BJ (cell line): ENCODE measurements at regions not wholly inside any gene's neighbourhood (a gene's known extent, or its start where the extent isn't known, plus 50 kb on each side); places are given as distances from the start of the nearest gene placed in this dataset.
"Not testable (repeated sequence)": the region's sequence is repeated elsewhere in the genome, so short reads cannot be mapped to it uniquely, and the experiment has no call there.

Experiments
- CTCF ChIA-PET: fragments of 350-600 bp; formaldehyde crosslinking; extraction: SDS; loops from one replicate; lab custom pipeline; 2021; ENCODE audit warnings: antibody characterized with exemption, inconsistent platforms; lab: Yijun Ruan, JAX
- POLR2A ChIA-PET: fragments of 300-600 bp; sonication (Branson Sonifier 250); formaldehyde crosslinking; extraction: SDS; loops from one replicate; lab custom pipeline; 2021; ENCODE audit warnings: antibody characterized with exemption; lab: Charles Lee
- DNase-seq: peaks from one replicate; pipeline ENCODE4 v3.0.0-alpha.2; 2011; ENCODE audit warnings: low read depth
- H3K27me3 ChIP-seq: 2 replicates; pipeline ENCODE4 v1.6.0; 2011; ENCODE audit warnings: low read length; ENCODE audit not compliant: control insufficient read depth, insufficient read depth
- H3K36me3 ChIP-seq: 2 replicates; pipeline ENCODE4 v1.5.1; 2011; ENCODE audit warnings: low read length; ENCODE audit not compliant: control insufficient read depth, insufficient read depth
- H3K4me3 ChIP-seq: 2 replicates; pipeline ENCODE4 v1.5.1; 2011; ENCODE audit warnings: low read depth, mild to moderate bottlenecking, control low read depth, low read length
- CTCF ChIP-seq: IDR thresholded peaks from 2 replicates; pipeline ENCODE4 v1.5.1; 2011; ENCODE audit warnings: low read depth, mild to moderate bottlenecking, control low read depth, inconsistent platforms, low read length, moderate library complexity; ENCODE audit not compliant: insufficient read depth

- H3K4me3 ChIP-seq: no peak overlapping the region
- no peaks in the 10 kb centered on the region for H3K36me3 ChIP-seq
- TF ChIP-seq CTCF: no peak
- DNase-seq: peak; percentile 4
- POLR2A ChIA-PET: interaction anchor here (0.5 kb wide), 1 partner anchor 700 kb away, joined by 8 read pairs; the partner anchor contains the start of gene ZNF608
- no peaks in the 10 kb centered on the region for H3K27me3 ChIP-seq
- CTCF ChIA-PET: no interaction called here
Observed at GRCh38 chr5:125446986-125447385, 700.5 kb upstream of the ZNF608 start.

GRCh38 chr5:125450771-125451170 is 704.3 kb upstream of the ZNF608 start:
- ChIA-PET CTCF (no interaction called here), POLR2A (no interaction called here)
- DNase-seq: no peak
- no peak for TF ChIP-seq CTCF
- H3K4me3 ChIP-seq: no peak overlapping the region
- no peaks in the 10 kb centered on the region for H3K36me3 ChIP-seq
- H3K27me3 ChIP-seq: no peaks in the 10 kb centered on the region

- Histone ChIP-seq H3K4me3 (no peak overlapping the region), H3K36me3 (no peaks in the 10 kb centered on the region), H3K27me3 (no peaks in the 10 kb centered on the region)
- no peak for DNase-seq
- ChIA-PET POLR2A (no interaction called here), CTCF (no interaction called here)
- TF ChIP-seq CTCF: no peak
Observed at GRCh38 chr5:125451622-125452021, 705.2 kb upstream of the ZNF608 start.

- POLR2A ChIA-PET: no interaction called here
- CTCF ChIA-PET: no interaction called here
- Histone ChIP-seq H3K36me3 (no peaks in the 10 kb centered on the region), H3K4me3 (no peak overlapping the region), H3K27me3 (no peaks in the 10 kb centered on the region)
- DNase-seq: no peak
- TF ChIP-seq CTCF: no peak
Observed at GRCh38 chr5:125452991-125453390, 706.6 kb upstream of the ZNF608 start.

GRCh38 chr5:125455041-125455440 is 708.6 kb upstream of the ZNF608 start:
- Histone ChIP-seq H3K4me3 (no peak overlapping the region), H3K36me3 (no peaks in the 10 kb centered on the region), H3K27me3 (no peaks in the 10 kb centered on the region)
- ChIA-PET CTCF (no interaction called here), POLR2A (no interaction called here)
- no peak for TF ChIP-seq CTCF
- DNase-seq: no peak

GRCh38 chr5:125456005-125456404 is 709.6 kb upstream of the ZNF608 start:
- CTCF ChIA-PET, H3K4me3 ChIP-seq, DNase-seq, POLR2A ChIA-PET, H3K36me3 ChIP-seq, H3K27me3 ChIP-seq: not testable (repeated sequence)
